ENCODE measurements at regions not wholly inside any gene's neighbourhood (a gene's known extent, or its start where the extent isn't known, plus 50 kb on each side); places are given as distances from the start of the nearest gene placed in this dataset.

DNA sequence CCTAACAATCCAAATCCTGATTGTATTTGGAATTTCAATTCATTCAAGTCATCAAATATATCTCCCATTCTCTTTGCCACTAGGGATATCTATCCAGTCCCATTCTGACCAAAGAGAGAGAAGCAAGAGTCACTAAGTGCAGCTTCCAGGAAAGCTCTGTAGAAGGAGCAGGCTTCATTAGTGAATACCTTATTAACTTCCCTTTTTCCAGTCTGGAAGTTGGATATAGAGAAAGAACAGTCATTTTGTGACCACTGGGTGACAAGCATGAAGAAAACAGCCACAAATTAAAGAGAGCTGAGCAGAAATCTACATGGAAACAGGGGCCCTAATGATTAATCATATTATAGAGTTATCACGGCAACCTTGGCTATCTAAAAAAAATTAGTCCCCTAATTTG, 190.7 kb upstream of the ADO start:
- Histone ChIP-seq H3K79me2 (replicated peaks; ENCODE audit: insufficient read depth) (no peaks in the 10 kb centered on the region), H4K20me1 (replicated peaks; ENCODE audit: insufficient read depth) (no peaks in the 10 kb centered on the region), H3K27me3 (ENCODE audit: insufficient read depth) (no peaks in the 10 kb centered on the region), H3K4me1 (ENCODE audit: insufficient read depth) (no peaks in the 10 kb centered on the region), H2AFZ (no peak overlapping the region), H3K9me2 (ENCODE audit: insufficient read depth) (no peaks in the 10 kb centered on the region), H3K4me2 (no peak overlapping the region), H3K36me3 (ENCODE audit: insufficient read depth) (no peaks in the 10 kb centered on the region), H3K4me3 (no peak overlapping the region), H3K27ac (ENCODE audit: low read depth) (no peak overlapping the region), H3F3A (replicated peaks; ENCODE audit: low read depth) (no peaks in the 10 kb centered on the region)
- Mint-ChIP-seq H3K36me3 (ENCODE audit: low read depth) (no peaks in the 10 kb centered on the region), H3K27me3 (ENCODE audit: insufficient read depth, low read depth, poor library complexity) (peaks cover 3% of the 10 kb centered on the region), H3K27ac (no peak overlapping the region), H3K4me1 (0 out of 3 replicates have a peak, but pooled peaks cover 4% of the 10 kb centered on the region), H3K4me3 (no peak overlapping the region), H3K9me3 (no peaks in the 10 kb centered on the region; the same call in 2 of the 3 replicates)
- no peak for TF ChIP-seq CREB1 (CRISPR knock-in tag; IDR thresholded peaks at IDR 0.05; ENCODE audit: low read depth)
- TF ChIP-seq, protein P1, sequence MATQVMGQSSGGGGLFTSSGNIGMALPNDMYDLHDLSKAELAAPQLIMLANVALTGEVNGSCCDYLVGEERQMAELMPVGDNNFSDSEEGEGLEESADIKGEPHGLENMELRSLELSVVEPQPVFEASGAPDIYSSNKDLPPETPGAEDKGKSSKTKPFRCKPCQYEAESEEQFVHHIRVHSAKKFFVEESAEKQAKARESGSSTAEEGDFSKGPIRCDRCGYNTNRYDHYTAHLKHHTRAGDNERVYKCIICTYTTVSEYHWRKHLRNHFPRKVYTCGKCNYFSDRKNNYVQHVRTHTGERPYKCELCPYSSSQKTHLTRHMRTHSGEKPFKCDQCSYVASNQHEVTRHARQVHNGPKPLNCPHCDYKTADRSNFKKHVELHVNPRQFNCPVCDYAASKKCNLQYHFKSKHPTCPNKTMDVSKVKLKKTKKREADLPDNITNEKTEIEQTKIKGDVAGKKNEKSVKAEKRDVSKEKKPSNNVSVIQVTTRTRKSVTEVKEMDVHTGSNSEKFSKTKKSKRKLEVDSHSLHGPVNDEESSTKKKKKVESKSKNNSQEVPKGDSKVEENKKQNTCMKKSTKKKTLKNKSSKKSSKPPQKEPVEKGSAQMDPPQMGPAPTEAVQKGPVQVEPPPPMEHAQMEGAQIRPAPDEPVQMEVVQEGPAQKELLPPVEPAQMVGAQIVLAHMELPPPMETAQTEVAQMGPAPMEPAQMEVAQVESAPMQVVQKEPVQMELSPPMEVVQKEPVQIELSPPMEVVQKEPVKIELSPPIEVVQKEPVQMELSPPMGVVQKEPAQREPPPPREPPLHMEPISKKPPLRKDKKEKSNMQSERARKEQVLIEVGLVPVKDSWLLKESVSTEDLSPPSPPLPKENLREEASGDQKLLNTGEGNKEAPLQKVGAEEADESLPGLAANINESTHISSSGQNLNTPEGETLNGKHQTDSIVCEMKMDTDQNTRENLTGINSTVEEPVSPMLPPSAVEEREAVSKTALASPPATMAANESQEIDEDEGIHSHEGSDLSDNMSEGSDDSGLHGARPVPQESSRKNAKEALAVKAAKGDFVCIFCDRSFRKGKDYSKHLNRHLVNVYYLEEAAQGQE (IDR thresholded peaks at IDR 0.05; ENCODE audit: unreplicated experiment) = no peak
- TF ChIP-seq, protein P2, sequence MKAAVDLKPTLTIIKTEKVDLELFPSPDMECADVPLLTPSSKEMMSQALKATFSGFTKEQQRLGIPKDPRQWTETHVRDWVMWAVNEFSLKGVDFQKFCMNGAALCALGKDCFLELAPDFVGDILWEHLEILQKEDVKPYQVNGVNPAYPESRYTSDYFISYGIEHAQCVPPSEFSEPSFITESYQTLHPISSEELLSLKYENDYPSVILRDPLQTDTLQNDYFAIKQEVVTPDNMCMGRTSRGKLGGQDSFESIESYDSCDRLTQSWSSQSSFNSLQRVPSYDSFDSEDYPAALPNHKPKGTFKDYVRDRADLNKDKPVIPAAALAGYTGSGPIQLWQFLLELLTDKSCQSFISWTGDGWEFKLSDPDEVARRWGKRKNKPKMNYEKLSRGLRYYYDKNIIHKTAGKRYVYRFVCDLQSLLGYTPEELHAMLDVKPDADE (IDR thresholded peaks at IDR 0.05) = no peak
- TF ChIP-seq EZH2phosphoT487 (IDR thresholded peaks at IDR 0.05; ENCODE audit: unreplicated experiment) = no peak
- no peak for TF ChIP-seq JUNB (IDR thresholded peaks at IDR 0.05; ENCODE audit: unreplicated experiment)
- no peak for TF ChIP-seq POLR2AphosphoS5 (IDR thresholded peaks at IDR 0.05; ENCODE audit: low read depth)
- TF ChIP-seq ZNF331 (CRISPR knock-in tag; IDR thresholded peaks at IDR 0.05; ENCODE audit: low read depth) = no peak
- no peak for DNase-seq (ENCODE audit: low spot score)
- no peak for ATAC-seq

DNA sequence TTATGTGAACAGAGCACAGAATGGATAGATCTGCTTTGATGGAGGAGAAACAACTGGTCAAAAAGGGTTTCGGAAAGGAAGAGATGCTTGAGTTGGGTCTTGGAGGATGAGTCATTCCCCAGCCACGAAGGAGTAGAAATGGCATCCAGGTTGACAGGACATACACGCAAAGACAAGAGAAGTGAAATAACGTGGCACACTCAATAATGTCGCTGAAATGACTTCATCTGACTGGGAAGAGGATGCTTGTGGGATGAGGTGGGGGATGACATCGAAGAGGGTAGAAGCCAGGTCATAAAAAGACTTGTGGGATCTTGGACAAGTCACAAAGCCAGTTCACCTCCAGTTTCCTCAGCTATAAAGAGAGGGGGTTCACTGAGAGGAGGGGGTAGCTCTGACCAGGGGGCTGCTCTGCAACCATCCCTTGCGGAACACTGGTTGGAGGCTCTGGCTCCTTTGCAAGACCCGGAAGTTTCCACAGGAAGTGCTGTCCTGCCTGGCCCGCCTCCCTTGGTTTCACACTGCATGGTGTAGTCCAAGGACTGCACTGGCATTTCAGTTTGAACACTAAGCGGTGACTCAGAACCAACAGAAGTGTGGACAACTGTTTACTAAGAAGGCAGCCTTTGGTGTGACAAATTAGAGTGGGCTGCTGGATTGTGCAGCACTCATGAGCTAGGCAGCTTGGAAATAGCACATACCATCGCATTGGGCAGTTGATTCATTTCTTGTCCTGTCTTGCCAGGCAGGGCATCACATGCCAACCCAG, 189.9 kb upstream of the ADO start:
- no peak for DNase-seq (ENCODE audit: low spot score)
- no peak overlapping the region for H3K27ac Mint-ChIP-seq
- H4K20me1 ChIP-seq (replicated peaks; ENCODE audit: insufficient read depth) = no peaks in the 10 kb centered on the region
- no peak for ATAC-seq
- H3K4me3 ChIP-seq = no peak overlapping the region
- no peaks in the 10 kb centered on the region for H3K79me2 ChIP-seq (replicated peaks; ENCODE audit: insufficient read depth)
- H3K9me3 Mint-ChIP-seq = no peaks in the 10 kb centered on the region; the same call in 2 of the 3 replicates
- H3K36me3 ChIP-seq (ENCODE audit: insufficient read depth) = no peaks in the 10 kb centered on the region
- no peak overlapping the region for H3K4me2 ChIP-seq
- peaks cover 3% of the 10 kb centered on the region for H3K27me3 Mint-ChIP-seq (ENCODE audit: insufficient read depth, low read depth, poor library complexity)
- H3K4me1 ChIP-seq (ENCODE audit: insufficient read depth) = no peaks in the 10 kb centered on the region
- no peaks in the 10 kb centered on the region for H3K27me3 ChIP-seq (ENCODE audit: insufficient read depth)
- 0 out of 3 replicates have a peak, but pooled peaks cover 4% of the 10 kb centered on the region for H3K4me1 Mint-ChIP-seq
- no peaks in the 10 kb centered on the region for H3K9me2 ChIP-seq (ENCODE audit: insufficient read depth)
- H3K36me3 Mint-ChIP-seq (ENCODE audit: low read depth) = no peaks in the 10 kb centered on the region
- no peaks in the 10 kb centered on the region for H3F3A ChIP-seq (replicated peaks; ENCODE audit: low read depth)
- no peak overlapping the region for H2AFZ ChIP-seq
- no peak overlapping the region for H3K4me3 Mint-ChIP-seq
- H3K27ac ChIP-seq (ENCODE audit: low read depth) = no peak overlapping the region
- TF ChIP-seq JUNB (IDR thresholded peaks at IDR 0.05; ENCODE audit: unreplicated experiment) (no peak), NANOG (IDR thresholded peaks at IDR 0.05; ENCODE audit: borderline replicate concordance) (no peak), CREB1 (CRISPR knock-in tag; IDR thresholded peaks at IDR 0.05; ENCODE audit: low read depth) (no peak), EZH2 (IDR thresholded peaks at IDR 0.05; ENCODE audit: low read depth, unreplicated experiment) (no peak), POLR2AphosphoS5 (IDR thresholded peaks at IDR 0.05; ENCODE audit: low read depth) (no peak), ZNF331 (CRISPR knock-in tag; IDR thresholded peaks at IDR 0.05; ENCODE audit: low read depth) (no peak)
- TF ChIP-seq, protein P2 (IDR thresholded peaks at IDR 0.05) = no peak
- TF ChIP-seq, protein P1 (IDR thresholded peaks at IDR 0.05; ENCODE audit: unreplicated experiment) = no peak
